SIG-M5 treated with dmso at 0.1 percent for 504 hours (cell line): ENCODE measurements at regions not wholly inside any gene's neighbourhood (a gene's known extent, or its start where the extent isn't known, plus 50 kb on each side); places are given as distances from the start of the nearest gene placed in this dataset.

Source experiments
- DNase-seq: peaks from one replicate; lab custom pipeline; 2025; ENCODE audit not compliant: unreplicated experiment; lab: John Stamatoyannopoulos, UW

DNA sequence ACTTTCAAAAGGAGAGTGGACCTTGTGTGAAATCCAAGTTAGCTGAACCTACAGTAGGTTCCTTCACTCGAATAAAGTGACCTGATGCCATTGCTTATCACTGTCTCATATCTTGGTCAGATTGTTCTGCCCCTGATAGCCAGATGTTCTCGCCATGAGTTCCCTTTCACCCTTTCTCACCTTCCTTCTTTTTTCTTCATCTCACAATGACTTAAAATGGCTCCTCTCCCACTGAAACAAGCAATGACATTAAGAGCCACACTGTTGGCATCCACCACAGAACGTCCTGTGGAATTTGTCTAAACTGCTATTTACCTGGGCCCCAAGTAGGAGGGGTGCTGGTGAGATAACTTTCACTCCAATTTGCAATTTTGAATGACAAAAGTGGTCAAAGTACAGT, 227.6 kb upstream of the PPP1R2C start:
- DNase-seq, result no peak

GRCh38 chrX:43008356-43008755, 230.4 kb upstream of the PPP1R2C start:
- no peak for DNase-seq

- DNase-seq, result no peak
Measured at GRCh38 chrX:43016021-43016420, 238.1 kb upstream of the PPP1R2C start.

DNA sequence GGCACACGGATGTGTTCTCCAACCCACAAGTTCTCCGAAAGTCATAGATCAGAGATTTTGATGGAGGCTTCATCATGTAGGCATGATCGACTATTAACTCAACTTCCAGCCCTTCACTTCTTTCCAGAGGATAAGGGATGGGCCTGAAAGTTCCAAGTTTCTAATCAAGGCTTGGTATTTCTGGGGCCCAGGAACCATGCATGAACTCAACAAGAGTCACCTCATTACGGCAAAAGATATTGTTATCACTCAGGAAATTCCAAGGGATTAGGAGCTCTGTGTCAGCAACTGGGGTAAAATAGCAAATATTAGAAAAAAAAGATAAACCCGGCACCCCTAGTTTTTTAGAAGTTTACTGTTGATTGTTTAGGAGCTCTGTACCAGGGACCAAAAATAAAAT, 240.1 kb upstream of the PPP1R2C start:
- DNase-seq, result no peak

GRCh38 chrX:43019021-43019420, 241.1 kb upstream of the PPP1R2C start:
- DNase-seq, result no peak

DNA sequence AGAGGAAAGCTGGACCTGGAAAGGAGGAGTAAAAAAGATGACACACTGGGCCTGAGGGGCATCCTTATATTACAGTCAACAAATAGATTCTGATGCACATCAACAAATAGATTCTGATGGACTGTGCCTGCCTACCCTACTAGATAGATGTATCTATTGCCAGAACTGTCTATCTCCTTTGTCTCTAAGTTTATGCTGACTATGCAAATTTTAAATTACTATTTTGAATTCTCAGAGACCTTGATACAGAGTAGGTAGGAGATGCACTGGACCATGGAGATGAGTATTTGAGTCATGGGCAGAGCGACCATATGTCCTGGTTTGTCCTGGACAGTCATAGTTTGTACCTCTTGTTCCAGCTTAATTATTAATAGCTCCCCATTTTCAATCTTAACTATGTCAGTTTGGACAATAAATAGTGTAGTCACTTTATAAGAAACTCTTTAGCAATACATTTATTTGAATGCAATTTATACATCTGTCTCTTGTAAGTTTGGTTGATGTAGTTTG, 247.9 kb upstream of the PPP1R2C start:
- no peak for DNase-seq

DNA sequence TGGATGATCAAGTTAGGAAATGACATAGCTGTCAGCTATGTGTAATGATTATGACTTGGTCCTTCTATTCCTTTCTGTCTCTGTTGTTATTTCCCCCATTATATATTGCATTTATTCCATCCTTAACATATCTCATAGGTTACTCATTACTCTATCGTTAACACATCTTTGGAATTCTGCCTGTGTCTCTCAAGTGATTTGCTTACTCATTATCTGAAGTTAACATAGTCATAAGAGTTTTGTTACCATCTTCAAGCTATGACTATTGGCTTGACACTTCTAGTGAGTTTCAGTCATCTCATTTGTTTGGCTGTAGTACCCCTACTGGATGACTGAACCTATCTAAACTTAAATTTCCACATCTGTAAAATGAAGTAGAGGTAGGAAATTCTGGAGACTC, 286.1 kb upstream of the PPP1R2C start:
- DNase-seq, result no peak

DNA sequence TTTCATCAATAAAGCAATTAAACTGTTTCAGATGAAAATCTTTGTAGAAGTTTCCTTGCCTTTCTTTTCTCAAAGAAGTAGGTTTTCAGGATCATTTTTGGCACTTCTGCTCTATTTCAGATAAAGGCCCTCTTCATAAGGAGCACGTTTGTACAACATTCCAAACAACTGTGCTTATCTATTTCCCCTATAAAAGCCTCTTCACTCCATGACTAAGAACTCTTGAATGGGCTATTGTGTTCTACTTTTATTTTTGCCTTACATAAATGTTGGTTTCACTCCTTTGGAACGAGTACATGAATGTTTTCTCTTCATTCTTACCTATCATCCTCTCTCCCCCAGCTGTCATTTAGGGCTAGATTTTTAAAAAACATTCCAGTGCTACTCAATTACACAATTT, 288.0 kb upstream of the PPP1R2C start:
- DNase-seq, result no peak

GRCh38 chrX:43068639-43069038, 290.7 kb upstream of the PPP1R2C start:
- DNase-seq, result no peak

- no peak for DNase-seq
Measured at GRCh38 chrX:43083016-43083415, 305.1 kb upstream of the PPP1R2C start.

DNA sequence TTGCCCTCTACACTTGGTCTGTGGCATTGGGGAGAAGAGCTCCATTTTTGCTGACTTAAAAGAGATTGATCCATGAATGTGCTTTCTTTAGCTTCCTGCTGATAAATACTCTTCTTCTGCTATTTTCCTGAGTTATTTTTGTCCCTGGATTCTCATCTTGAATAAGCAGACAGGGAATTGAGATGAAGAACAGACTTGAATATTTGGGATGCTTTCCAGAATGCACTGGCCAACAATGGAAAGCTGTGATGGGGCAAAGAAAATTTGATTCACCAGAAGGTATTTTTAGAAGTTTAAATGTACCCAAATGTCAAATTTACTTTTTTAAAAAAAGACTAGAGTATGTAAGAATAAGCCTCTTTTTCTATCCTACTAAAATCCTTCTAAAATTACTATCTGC, 309.9 kb upstream of the PPP1R2C start:
- no peak for DNase-seq

- DNase-seq, result no peak
Measured at GRCh38 chrX:43096830-43097229, 318.9 kb upstream of the PPP1R2C start.

- DNase-seq, result no peak
Measured at GRCh38 chrX:43106009-43106408, 328.0 kb upstream of the PPP1R2C start.

GRCh38 chrX:43108828-43109227, 330.9 kb upstream of the PPP1R2C start:
- DNase-seq, result no peak

DNA sequence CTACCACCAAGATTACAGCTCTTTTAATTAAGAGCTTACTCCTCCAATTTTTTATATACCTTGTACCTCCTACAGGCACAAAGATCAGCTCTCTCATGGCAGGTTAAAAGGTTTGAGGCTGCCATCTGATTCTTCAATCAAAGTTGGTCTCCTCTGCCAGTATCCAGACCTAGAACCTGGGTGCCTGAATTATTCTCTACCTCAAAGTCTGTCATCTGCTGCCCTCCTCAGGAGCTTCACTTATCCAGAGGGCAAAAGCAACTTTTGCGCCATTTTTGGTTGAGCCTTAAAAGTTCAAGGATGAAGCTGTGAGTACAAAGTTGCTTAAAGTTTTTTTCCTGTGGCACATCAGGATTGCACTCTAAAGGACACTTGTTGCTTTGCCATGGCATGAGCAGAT, 343.7 kb upstream of the PPP1R2C start:
- no peak for DNase-seq

GRCh38 chrX:43139645-43140044, 361.7 kb upstream of the PPP1R2C start:
- no peak for DNase-seq

- DNase-seq, result no peak
Measured at GRCh38 chrX:43140582-43140981, 362.6 kb upstream of the PPP1R2C start.

GRCh38 chrX:43141885-43142284, 363.9 kb upstream of the PPP1R2C start:
- no peak for DNase-seq

DNA sequence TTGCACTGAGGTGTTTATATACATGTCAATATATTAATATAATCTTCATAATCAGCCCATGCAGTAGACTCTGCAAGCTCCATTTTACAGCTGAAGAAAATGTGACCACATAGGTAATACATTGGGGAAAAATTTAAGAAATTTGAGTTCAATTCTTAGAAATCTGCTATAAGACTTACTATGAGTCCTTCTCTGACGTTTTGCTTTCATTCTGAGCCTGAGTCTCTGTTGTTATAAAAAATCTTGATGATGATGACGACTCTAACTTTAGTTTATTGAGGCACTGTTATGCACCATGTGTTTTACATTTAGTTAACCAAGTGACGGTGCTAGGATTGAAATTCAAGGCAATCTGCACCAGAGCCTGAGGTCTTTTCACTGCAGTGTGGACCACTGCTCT, 370.3 kb upstream of the PPP1R2C start:
- no peak for DNase-seq

- no peak for DNase-seq
Measured at GRCh38 chrX:43165343-43165920, 387.5 kb upstream of the PPP1R2C start.

GRCh38 chrX:43166874-43167273, 388.9 kb upstream of the PPP1R2C start:
- DNase-seq, result no peak

- no peak for DNase-seq
Measured at GRCh38 chrX:43175434-43175833, 397.5 kb upstream of the PPP1R2C start.

GRCh38 chrX:43176686-43177085, 398.7 kb upstream of the PPP1R2C start:
- no peak for DNase-seq
